ENCODE measurements at regions not wholly inside any gene's neighbourhood (a gene's known extent, or its start where the extent isn't known, plus 50 kb on each side); places are given as distances from the start of the nearest gene placed in this dataset.
"Not testable (repeated sequence)": the region's sequence is repeated elsewhere in the genome, so short reads cannot be mapped to it uniquely, and the experiment has no call there.

DNA sequence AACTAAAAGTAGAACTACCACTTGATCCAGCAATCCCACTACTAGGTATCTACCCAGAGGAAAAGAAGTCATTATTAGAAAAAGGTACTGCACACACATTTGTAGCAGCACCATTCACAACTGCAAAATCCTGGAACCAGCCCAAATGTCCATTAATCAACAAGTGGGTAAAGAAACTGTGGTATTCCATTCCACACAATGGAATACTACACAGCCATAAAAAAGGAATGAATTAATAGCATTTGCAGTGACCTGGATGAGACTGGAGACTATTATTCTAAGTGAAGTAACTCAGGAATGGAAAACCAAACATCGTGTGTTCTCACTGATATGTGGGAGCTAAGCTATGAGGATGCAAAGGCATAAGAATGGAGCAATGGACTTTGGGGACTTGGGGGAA lies 783.8 kb downstream of the KCNJ2 start:
- not testable (repeated sequence) for TF ChIP-seq CTCF (conservative IDR thresholded peaks at IDR 0.05 in 1 of 2, IDR thresholded peaks at IDR 0.05 in 1 of 2; ENCODE audit: extremely low read depth in 1 of 2, insufficient read depth in 1 of 2, low read depth in 1 of 2, low read length in 2 of 2); EZH2 (IDR thresholded peaks at IDR 0.05; ENCODE audit: borderline replicate concordance, low read length)

Data from mammary epithelial cell (primary cell).